Activated T-cell treated with anti-CD3 and anti-CD28 coated beads, Interleukin-2, amount 50 U/mL, for 4 hours (primary cell): ENCODE measurements at regions not wholly inside any gene's neighbourhood (a gene's known extent, or its start where the extent isn't known, plus 50 kb on each side); places are given as distances from the start of the nearest gene placed in this dataset.

Source experiments
- ATAC-seq, 2 donors: fragments of 200-7000 bp; cut with Tn5 transposase; one replicate each; pipeline ENCODE4 v1.10.0; 2021
- DNase-seq: peaks from one replicate; pipeline ENCODE4 v3.0.0-alpha.2; 2020
- H3K27me3 Mint-ChIP-seq: one replicate; pipeline ENCODE4 v1.8.0; 2021; ENCODE audit warnings: low read depth, mixed read lengths
- H3K36me3 Mint-ChIP-seq: one replicate; pipeline ENCODE4 v1.8.0; 2022; ENCODE audit warnings: mixed read lengths; ENCODE audit not compliant: insufficient read depth
- H3K4me1 Mint-ChIP-seq: one replicate; pipeline ENCODE4 v1.8.0; 2021; ENCODE audit warnings: low read depth, mixed read lengths
- H3K4me3 Mint-ChIP-seq: one replicate; pipeline ENCODE4 v1.8.0; 2021; ENCODE audit warnings: mild to moderate bottlenecking, moderate library complexity, mixed read lengths
- H3K9me3 Mint-ChIP-seq: one replicate; pipeline ENCODE4 v1.8.0; 2021; ENCODE audit warnings: mixed read lengths

DNA sequence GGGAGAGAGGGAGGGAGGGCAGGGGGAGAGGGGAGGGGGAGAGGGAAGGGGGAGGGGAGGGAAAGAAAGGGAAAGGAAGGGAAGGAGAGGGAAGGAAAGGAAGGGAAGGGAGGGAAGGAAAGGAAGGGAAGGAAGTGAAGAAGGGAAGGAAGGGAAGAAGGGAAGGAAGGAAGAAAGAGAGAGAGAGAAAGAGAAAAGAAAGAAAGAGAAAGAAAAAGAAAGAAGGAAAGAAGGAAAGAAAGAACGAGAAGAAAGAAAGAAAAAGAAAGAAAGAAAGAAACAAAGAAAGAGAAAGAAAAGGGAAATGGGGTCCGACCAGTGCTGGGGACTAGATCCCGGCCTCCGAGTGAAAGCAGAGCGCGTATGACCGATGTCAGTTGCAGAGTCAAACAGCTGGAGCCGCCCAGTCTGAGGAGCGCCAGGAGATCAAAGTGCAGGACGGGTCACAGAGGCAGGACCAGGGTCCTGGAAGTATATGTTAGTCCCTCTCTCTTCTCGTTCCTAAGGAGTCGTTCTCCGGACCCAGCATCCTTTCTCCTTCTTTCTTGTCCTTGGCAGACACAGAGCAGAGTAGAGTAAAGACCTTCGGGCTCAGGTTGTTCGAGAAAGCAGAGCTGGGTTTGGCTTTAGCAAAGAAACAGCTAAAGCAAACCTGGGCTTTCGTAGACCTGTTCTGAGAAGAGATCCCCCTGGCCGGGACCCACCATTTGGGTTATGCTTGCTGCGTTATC is 305.4 kb upstream of the MSX2 start:
- H3K9me3 Mint-ChIP-seq = no peaks in the 10 kb centered on the region
- DNase-seq (no peak), ATAC-seq (peak; percentile 38 to 56)
- H3K36me3 Mint-ChIP-seq = no peaks in the 10 kb centered on the region
- peaks cover 11% of the 10 kb centered on the region for H3K4me1 Mint-ChIP-seq
- peaks cover 11% of the 10 kb centered on the region for H3K27me3 Mint-ChIP-seq
- H3K4me3 Mint-ChIP-seq = peak overlapping the region; percentile 15

DNA sequence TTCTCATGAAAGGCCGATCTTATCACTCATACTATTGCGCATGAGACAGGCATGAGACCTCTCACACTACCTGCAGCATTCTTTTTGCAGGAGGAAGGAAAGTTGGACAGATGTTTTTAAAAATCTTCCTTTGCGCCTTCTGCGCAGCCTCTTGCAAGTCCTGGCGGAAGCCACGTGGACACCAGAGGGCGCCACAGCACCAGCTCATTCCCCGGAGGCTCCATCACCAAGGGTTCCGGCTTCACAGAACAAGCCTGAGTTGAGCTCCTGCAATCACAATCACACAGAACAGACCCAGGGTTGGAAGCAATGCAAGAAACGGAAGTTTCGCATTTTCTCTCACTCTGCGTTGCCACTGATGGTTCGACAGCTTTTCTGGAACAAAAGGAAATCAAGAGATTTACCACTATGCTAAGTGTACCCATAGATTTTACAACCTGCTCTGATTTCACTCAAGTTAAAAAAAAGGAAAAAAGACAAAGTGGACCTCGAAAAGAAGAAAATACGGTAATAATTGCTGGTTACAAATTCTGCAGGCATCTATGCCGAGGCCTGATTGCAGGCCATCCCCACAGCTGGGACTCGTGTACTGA is 304.7 kb upstream of the MSX2 start:
- Mint-ChIP-seq H3K36me3 (no peaks in the 10 kb centered on the region), H3K27me3 (peaks cover 11% of the 10 kb centered on the region), H3K4me1 (peaks cover 11% of the 10 kb centered on the region), H3K4me3 (peak overlapping the region; percentile 15), H3K9me3 (no peaks in the 10 kb centered on the region)
- ATAC-seq (peak; percentile 83 to 87), DNase-seq (peak; percentile 67)

DNA sequence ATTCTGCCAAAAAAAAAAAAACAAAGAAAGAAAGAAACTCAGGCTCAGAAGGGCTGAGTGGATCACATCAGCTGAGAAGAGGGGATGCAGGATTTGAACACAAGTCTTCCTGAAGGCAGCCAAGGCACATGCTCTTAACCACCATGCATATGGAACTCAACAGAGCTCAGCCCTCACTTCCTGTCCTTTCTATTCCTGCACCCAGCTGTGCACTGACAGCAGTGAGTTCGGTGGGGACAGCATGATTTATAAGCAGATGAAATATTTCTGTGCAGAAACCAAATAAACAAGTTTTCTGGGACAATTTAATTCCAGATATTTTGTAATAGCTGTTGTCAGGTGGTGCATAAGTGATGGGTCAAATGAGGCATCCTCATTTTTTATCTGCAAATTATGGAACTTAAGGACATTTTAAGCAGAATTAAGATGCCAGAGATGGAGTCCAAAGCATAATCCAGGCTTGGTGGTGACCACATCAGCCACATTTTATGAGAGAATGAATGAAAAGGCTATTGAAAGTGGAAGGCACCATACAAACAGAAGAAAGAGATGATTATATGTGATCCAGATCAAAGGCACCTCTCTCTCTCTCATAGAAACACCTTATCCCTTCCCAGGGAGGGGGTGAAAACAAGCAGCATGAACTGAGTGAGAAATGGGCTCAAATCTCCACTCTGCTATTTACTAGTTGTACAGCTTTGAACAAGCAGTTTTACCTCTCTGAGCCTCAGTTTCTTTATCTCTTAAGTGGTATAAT is 303.6 kb upstream of the MSX2 start:
- H3K4me3 Mint-ChIP-seq = no peak overlapping the region
- H3K27me3 Mint-ChIP-seq = peaks cover 11% of the 10 kb centered on the region
- H3K4me1 Mint-ChIP-seq = peaks cover 11% of the 10 kb centered on the region
- H3K36me3 Mint-ChIP-seq = no peaks in the 10 kb centered on the region
- ATAC-seq (no peak), DNase-seq (no peak)
- no peaks in the 10 kb centered on the region for H3K9me3 Mint-ChIP-seq

DNA sequence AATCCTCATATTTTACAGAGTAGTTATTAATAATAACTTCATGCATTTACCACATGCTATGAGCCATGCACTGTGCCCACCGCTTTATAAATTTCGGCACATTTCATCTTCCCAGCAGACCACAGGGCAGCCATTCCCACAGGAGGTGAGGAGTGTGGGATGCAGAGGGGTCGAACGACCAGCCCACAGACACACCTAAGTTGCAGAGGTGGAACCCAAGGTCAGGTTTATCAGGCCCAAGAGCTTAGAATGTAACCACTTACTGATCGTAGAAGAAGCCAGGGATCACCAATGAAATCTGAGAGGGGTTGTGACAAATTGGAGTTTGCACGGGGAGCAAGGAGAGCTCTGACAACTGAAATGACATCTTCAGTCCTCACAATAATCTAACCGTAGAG is 303.0 kb upstream of the MSX2 start:
- Mint-ChIP-seq H3K36me3 (no peaks in the 10 kb centered on the region), H3K9me3 (no peaks in the 10 kb centered on the region), H3K27me3 (peaks cover 11% of the 10 kb centered on the region), H3K4me3 (no peak overlapping the region), H3K4me1 (peaks cover 11% of the 10 kb centered on the region)
- no peak for ATAC-seq
- no peak for DNase-seq

DNA sequence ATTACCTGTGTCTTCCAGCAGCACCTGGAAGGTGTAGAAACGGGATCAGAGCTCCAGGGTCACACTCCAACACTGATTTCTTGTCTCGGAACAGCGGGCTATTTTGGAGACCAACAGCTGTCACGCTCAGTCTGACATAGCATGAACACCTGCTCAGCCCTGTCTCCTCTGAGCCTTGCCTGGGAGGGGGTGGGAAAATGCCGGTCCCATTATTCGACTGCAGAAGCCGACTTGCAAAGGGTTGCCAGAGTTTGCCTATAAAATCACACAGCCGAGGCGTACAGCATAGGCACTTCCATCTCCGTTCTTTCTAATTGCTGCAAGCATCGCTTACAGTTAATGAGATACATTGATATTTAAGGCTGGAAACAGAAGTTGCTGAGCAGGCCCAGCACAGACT is 300.8 kb upstream of the MSX2 start:
- H3K4me3 Mint-ChIP-seq = no peak overlapping the region
- H3K9me3 Mint-ChIP-seq = no peaks in the 10 kb centered on the region
- H3K4me1 Mint-ChIP-seq = peaks cover 11% of the 10 kb centered on the region
- H3K27me3 Mint-ChIP-seq = peaks cover 2% of the 10 kb centered on the region
- DNase-seq (no peak), ATAC-seq (no peak)
- H3K36me3 Mint-ChIP-seq = no peaks in the 10 kb centered on the region

DNA sequence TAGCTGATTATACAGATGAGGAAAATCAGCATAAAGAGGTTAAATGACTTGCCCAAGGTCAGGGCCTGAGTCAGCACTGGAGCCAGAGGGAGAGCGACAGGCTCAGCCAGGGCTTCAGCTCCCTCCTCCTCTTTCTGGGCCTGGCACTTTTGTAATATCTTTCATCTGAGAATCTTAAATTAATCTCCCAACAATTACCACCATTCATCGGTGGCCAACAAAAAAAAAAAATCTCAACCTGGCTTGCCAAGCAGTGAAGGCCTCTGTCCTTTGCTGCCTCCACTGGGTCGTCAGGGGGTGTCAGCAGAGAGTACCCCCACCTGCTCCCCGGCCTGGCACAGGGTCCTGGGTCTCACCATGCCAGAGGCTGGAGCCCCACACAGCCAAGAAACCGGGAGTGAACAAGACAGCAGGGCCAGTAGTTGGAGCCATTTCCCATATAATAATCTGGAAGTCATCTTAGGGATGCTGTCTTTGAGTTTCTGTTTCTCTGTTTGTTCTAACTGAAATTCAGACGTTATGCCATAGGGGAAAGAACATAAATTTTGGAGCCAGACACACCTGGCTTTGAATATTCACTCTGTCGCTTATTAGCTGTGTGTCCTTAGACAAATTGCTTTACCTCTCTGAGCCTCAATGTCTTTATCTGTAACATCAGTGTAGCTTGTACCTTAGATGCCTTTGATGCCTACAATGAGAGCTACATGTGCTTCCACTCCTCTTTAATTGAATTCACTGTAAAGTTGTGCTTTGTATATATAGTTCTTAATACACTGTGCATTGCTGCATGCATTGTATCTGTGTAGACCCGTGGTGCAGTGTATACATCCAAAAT is 299.9 kb upstream of the MSX2 start:
- Mint-ChIP-seq H3K27me3 (peaks cover under 1% of the 10 kb centered on the region), H3K36me3 (no peaks in the 10 kb centered on the region), H3K4me3 (no peak overlapping the region), H3K4me1 (peaks cover 5% of the 10 kb centered on the region), H3K9me3 (no peaks in the 10 kb centered on the region)
- no peak for ATAC-seq
- no peak for DNase-seq

DNA sequence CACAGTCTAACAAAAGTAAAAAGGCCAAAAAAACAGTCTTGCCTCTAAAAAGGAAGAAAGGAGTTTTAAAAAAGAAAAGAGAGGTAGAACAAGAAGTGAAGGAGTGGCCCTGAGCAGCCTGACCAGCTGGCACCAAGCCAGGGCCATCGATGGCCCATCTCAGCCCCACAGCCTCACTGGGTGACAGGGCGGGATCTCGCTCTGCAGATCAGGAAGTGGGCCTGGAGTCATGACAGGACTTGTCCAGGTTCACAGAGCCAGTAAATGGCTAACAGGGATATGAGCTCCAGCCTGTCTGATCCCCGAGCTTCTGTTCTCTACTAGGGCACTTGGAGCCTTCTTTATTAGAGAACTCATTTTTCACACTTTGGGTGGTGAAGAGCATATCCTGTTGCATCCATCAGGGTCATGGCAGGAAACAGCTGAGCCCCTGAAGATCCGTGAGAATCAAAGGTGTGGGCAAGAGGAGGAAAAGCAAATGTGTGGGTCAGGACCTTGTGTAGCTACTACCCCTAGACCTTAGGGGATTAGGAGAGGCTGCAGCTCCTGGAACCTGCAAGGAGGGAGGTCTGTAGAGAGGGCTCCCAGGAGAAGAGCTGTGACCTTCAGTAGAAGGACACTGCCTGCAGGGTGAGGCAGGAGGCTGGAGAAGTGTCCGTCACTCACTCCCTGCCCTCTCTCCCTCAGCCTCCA is 299.0 kb upstream of the MSX2 start:
- H3K4me1 Mint-ChIP-seq = no peaks in the 10 kb centered on the region
- no peaks in the 10 kb centered on the region for H3K27me3 Mint-ChIP-seq
- no peak overlapping the region for H3K4me3 Mint-ChIP-seq
- no peak for ATAC-seq
- DNase-seq = no peak
- H3K9me3 Mint-ChIP-seq = no peaks in the 10 kb centered on the region
- H3K36me3 Mint-ChIP-seq = no peaks in the 10 kb centered on the region

- ATAC-seq (no peak), DNase-seq (no peak)
- no peaks in the 10 kb centered on the region for H3K4me1 Mint-ChIP-seq
- H3K9me3 Mint-ChIP-seq = no peaks in the 10 kb centered on the region
- no peaks in the 10 kb centered on the region for H3K27me3 Mint-ChIP-seq
- no peaks in the 10 kb centered on the region for H3K36me3 Mint-ChIP-seq
- no peak overlapping the region for H3K4me3 Mint-ChIP-seq
Observed at GRCh38 chr5:174425964-174426290, 298.5 kb upstream of the MSX2 start.

DNA sequence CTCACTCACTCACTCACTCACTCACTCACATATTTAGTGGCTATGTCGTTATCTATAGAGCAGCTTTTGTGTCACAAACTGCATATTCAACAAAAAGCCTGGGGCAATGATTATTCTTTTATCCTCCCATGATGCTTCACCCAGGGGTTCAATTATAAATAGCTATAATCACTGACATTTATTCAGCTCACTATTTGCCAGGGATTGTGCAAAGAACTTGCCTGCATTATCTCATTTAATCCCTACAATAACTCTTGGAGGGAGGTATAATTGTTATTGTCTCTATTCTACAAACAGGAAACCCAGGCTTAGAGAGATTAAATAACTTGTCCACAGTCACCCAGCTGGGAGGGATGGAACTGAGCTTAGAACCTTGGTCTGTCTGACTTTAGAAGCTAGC is 298.0 kb upstream of the MSX2 start:
- Mint-ChIP-seq H3K4me1 (no peaks in the 10 kb centered on the region), H3K36me3 (no peaks in the 10 kb centered on the region), H3K27me3 (no peaks in the 10 kb centered on the region), H3K4me3 (no peak overlapping the region), H3K9me3 (no peaks in the 10 kb centered on the region)
- ATAC-seq (no peak), DNase-seq (no peak)

DNA sequence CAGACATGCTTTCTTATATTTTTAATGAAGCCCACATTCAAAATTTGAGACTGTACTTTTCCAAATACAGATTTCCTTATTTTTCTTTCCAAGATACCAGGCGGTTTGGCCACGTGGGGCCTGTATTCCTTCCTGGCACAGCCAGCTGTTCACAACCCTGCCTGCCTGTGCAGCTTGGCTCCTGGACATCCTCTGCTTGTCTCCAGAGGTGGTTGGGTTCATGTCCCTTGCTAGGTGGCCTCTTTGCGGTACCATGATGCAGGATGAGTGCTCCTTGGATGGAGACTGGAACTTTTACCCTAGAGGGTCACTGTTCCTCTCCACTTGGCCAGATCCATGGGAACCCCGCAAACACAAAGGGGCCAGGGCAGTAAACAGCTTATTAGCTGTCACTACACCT is 297.5 kb upstream of the MSX2 start:
- no peak for DNase-seq
- Mint-ChIP-seq H3K36me3 (no peaks in the 10 kb centered on the region), H3K27me3 (no peaks in the 10 kb centered on the region), H3K4me3 (no peak overlapping the region), H3K4me1 (no peaks in the 10 kb centered on the region), H3K9me3 (no peaks in the 10 kb centered on the region)
- no peak for ATAC-seq

DNA sequence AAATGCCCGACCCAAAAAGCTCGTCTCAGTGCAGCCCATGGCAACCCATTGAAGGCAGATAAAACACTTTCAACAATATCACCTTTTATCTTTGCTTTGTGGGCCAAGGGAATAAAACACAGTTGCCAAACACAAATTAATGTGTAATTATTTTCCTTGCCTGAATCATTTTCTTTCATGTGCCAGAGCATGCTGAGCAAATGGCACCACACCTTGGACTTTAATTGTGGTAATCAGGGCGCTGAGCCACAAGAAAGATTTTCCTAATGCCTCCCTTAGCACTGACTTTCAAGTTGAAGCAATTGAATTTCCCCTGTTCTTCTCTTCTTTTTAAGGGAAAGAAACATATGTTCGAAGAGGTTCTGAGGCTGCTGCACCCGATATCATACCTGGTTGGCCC is 297.1 kb upstream of the MSX2 start:
- Mint-ChIP-seq H3K4me1 (no peaks in the 10 kb centered on the region), H3K36me3 (no peaks in the 10 kb centered on the region), H3K27me3 (no peaks in the 10 kb centered on the region), H3K4me3 (no peak overlapping the region), H3K9me3 (no peaks in the 10 kb centered on the region)
- ATAC-seq = no peak
- no peak for DNase-seq

DNA sequence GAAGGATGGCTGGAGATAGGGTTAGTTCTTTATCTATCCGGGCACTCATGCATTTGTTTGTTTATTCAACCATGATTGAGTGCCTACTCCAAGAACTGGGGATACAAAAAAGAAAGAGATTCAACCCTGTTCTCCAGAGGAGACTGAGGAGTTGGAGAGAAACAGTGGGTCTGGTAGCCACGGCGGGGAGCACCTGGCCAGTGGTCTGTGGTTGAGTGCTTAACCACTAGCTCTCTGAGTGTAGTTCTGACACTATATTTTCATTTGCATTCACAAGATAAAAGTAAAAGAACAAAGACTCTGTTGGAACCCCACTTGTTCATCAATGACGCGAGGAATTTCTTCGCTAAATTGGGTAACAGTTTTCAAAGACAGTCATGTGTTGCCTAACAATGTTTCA is 295.5 kb upstream of the MSX2 start:
- Mint-ChIP-seq H3K36me3 (no peaks in the 10 kb centered on the region), H3K4me3 (no peak overlapping the region), H3K4me1 (no peaks in the 10 kb centered on the region), H3K27me3 (no peaks in the 10 kb centered on the region), H3K9me3 (no peaks in the 10 kb centered on the region)
- ATAC-seq (no peak), DNase-seq (no peak)

- no peak for DNase-seq
Observed at GRCh38 chr5:174430940-174431339, 293.4 kb upstream of the MSX2 start.

GRCh38 chr5:174431504-174431903 is 292.9 kb upstream of the MSX2 start:
- Mint-ChIP-seq H3K4me1 (no peaks in the 10 kb centered on the region), H3K4me3 (no peak overlapping the region), H3K9me3 (no peaks in the 10 kb centered on the region), H3K36me3 (no peaks in the 10 kb centered on the region), H3K27me3 (peaks cover 4% of the 10 kb centered on the region)
- DNase-seq (no peak), ATAC-seq (no peak)

More at GRCh38 chr5:174430940-174431339, 293.4 kb upstream of the MSX2 start:
- Mint-ChIP-seq H3K4me3 (no peak overlapping the region), H3K36me3 (no peaks in the 10 kb centered on the region), H3K9me3 (no peaks in the 10 kb centered on the region), H3K27me3 (peaks cover 4% of the 10 kb centered on the region), H3K4me1 (no peaks in the 10 kb centered on the region)
- no peak for ATAC-seq
